ENCODE measurements at regions not wholly inside any gene's neighbourhood (a gene's known extent, or its start where the extent isn't known, plus 50 kb on each side); places are given as distances from the start of the nearest gene placed in this dataset.

DNA sequence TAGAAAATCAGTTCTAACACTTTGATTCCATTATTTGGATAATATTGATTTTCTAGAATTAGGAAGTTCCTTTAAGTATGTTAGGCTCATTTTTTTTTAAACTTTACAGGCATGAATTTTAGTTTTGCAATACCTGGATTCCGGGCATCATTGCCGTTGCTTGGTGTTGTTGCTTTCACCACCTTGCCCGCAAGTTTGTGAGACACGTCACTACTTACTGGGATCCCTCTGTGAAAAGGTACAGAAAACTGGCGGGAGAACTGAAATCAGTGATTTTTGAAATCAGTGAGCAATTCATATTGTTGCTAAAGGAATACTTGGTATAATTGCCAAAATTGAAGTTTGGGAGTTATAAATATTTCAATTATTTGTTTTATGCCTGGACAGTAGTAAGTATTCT is 232.3 kb upstream of the NPY start:
- no peak for TF ChIP-seq POLR2AphosphoS5 (IDR thresholded peaks at IDR 0.05; ENCODE audit: insufficient read depth, low read depth, low read length)
- no peak for TF ChIP-seq POLR2A (IDR thresholded peaks at IDR 0.05; ENCODE audit: low read depth, low read length)
- TF ChIP-seq, protein P1, sequence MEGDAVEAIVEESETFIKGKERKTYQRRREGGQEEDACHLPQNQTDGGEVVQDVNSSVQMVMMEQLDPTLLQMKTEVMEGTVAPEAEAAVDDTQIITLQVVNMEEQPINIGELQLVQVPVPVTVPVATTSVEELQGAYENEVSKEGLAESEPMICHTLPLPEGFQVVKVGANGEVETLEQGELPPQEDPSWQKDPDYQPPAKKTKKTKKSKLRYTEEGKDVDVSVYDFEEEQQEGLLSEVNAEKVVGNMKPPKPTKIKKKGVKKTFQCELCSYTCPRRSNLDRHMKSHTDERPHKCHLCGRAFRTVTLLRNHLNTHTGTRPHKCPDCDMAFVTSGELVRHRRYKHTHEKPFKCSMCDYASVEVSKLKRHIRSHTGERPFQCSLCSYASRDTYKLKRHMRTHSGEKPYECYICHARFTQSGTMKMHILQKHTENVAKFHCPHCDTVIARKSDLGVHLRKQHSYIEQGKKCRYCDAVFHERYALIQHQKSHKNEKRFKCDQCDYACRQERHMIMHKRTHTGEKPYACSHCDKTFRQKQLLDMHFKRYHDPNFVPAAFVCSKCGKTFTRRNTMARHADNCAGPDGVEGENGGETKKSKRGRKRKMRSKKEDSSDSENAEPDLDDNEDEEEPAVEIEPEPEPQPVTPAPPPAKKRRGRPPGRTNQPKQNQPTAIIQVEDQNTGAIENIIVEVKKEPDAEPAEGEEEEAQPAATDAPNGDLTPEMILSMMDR (IDR thresholded peaks at IDR 0.05; ENCODE audit: extremely low read depth in 1 of 2, insufficient read depth in 1 of 2, low read depth in 1 of 2, low read length in 2 of 2): no peak
- TF ChIP-seq FOS (IDR thresholded peaks at IDR 0.05; ENCODE audit: borderline replicate concordance, insufficient read depth, low read length): no peak
- no peak for TF ChIP-seq GATA2 (IDR thresholded peaks at IDR 0.05; ENCODE audit: insufficient read depth, insufficient read length, low read depth, low read length)
- no peak for TF ChIP-seq MAX (IDR thresholded peaks at IDR 0.05; ENCODE audit: insufficient read depth, insufficient read length)
- no peak for TF ChIP-seq JUN (IDR thresholded peaks at IDR 0.05; ENCODE audit: borderline replicate concordance, insufficient read depth, insufficient read length, low read depth)
- no peak for TF ChIP-seq EZH2 (IDR thresholded peaks at IDR 0.05; ENCODE audit: borderline replicate concordance, low read depth, low read length, severe bottlenecking)

Data from endothelial cell of umbilical vein (primary cell).